ENCODE measurements at regions not wholly inside any gene's neighbourhood (a gene's known extent, or its start where the extent isn't known, plus 50 kb on each side); places are given as distances from the start of the nearest gene placed in this dataset.

DNA sequence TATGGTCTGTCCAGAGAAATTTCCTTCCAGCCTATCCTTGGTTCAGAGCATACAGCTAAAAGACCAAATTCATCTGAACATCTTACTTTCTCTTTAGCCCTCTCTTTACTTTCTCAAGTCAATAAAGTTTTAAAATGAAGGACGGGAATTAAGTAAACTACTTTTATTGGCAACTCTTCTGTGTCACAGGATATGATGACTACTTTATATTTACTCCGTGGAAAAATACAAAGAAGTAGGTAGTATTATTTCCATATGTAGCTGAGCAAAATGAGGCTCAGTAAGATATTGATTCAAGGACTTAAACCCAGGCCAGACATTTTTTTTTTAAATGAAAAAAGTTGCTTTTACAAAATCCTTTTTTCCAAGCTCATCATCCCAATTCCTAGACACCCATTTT is 151.2 kb upstream of the DPYD start:
- H3K4me3 ChIP-seq = no peak overlapping the region
- TF ChIP-seq CTCF (IDR thresholded peaks at IDR 0.05) = no peak
- H3K9me3 ChIP-seq = no peaks in the 10 kb centered on the region
- DNase-seq (no peak), ATAC-seq (no peak)
- H3K27me3 ChIP-seq = no peaks in the 10 kb centered on the region
- no peaks in the 10 kb centered on the region for H3K4me1 ChIP-seq
- no peak overlapping the region for H3K27ac ChIP-seq
- intact Hi-C loops (cut with DNase I) = no loop called here
- H3K36me3 ChIP-seq = no peaks in the 10 kb centered on the region

- DNase-seq = no peak
- no peaks in the 10 kb centered on the region for H3K4me1 ChIP-seq
- no peaks in the 10 kb centered on the region for H3K27me3 ChIP-seq
- no peaks in the 10 kb centered on the region for H3K9me3 ChIP-seq
- intact Hi-C loops (cut with DNase I) = no loop called here
- H3K4me3 ChIP-seq = no peak overlapping the region
- no peak for TF ChIP-seq CTCF (IDR thresholded peaks at IDR 0.05)
- H3K36me3 ChIP-seq = no peaks in the 10 kb centered on the region
- no peak overlapping the region for H3K27ac ChIP-seq
- ATAC-seq = no peak
These were observed 147.2 kb upstream of the DPYD start for GRCh38 chr1:98068016-98068415.

- no peak for DNase-seq
- ATAC-seq = no peak
- no peak overlapping the region for H3K27ac ChIP-seq
- no peak overlapping the region for H3K4me3 ChIP-seq
- no peak for TF ChIP-seq CTCF (IDR thresholded peaks at IDR 0.05)
- intact Hi-C loops (cut with DNase I) = no loop called here
- no peaks in the 10 kb centered on the region for H3K4me1 ChIP-seq
- H3K9me3 ChIP-seq = no peaks in the 10 kb centered on the region
- H3K36me3 ChIP-seq = no peaks in the 10 kb centered on the region
- no peaks in the 10 kb centered on the region for H3K27me3 ChIP-seq
These were observed 146.1 kb upstream of the DPYD start for GRCh38 chr1:98066911-98067310.

- no peak for DNase-seq
- ATAC-seq = no peak
- intact Hi-C loops (cut with DNase I) = no loop called here
- no peak for TF ChIP-seq CTCF (IDR thresholded peaks at IDR 0.05)
- Histone ChIP-seq H3K9me3 (no peaks in the 10 kb centered on the region), H3K36me3 (no peaks in the 10 kb centered on the region), H3K4me1 (no peaks in the 10 kb centered on the region), H3K27me3 (no peaks in the 10 kb centered on the region), H3K27ac (no peak overlapping the region), H3K4me3 (no peak overlapping the region)
These were observed 138.8 kb upstream of the DPYD start for GRCh38 chr1:98059620-98060019.

- intact Hi-C loops (cut with DNase I) = no loop called here
- no peak for ATAC-seq
These were observed 137.8 kb upstream of the DPYD start for GRCh38 chr1:98058676-98059075.

More at GRCh38 chr1:98058676-98059075, 137.8 kb upstream of the DPYD start:
- Histone ChIP-seq H3K36me3 (no peaks in the 10 kb centered on the region), H3K4me3 (no peak overlapping the region), H3K9me3 (no peaks in the 10 kb centered on the region), H3K27ac (no peak overlapping the region), H3K27me3 (peaks cover 2% of the 10 kb centered on the region), H3K4me1 (peaks cover 6% of the 10 kb centered on the region)
- TF ChIP-seq CTCF (IDR thresholded peaks at IDR 0.05) = no peak
- DNase-seq = no peak
